ENCODE measurements at regions not wholly inside any gene's neighbourhood (a gene's known extent, or its start where the extent isn't known, plus 50 kb on each side); places are given as distances from the start of the nearest gene placed in this dataset.

- TF ChIP-seq, protein P1, sequence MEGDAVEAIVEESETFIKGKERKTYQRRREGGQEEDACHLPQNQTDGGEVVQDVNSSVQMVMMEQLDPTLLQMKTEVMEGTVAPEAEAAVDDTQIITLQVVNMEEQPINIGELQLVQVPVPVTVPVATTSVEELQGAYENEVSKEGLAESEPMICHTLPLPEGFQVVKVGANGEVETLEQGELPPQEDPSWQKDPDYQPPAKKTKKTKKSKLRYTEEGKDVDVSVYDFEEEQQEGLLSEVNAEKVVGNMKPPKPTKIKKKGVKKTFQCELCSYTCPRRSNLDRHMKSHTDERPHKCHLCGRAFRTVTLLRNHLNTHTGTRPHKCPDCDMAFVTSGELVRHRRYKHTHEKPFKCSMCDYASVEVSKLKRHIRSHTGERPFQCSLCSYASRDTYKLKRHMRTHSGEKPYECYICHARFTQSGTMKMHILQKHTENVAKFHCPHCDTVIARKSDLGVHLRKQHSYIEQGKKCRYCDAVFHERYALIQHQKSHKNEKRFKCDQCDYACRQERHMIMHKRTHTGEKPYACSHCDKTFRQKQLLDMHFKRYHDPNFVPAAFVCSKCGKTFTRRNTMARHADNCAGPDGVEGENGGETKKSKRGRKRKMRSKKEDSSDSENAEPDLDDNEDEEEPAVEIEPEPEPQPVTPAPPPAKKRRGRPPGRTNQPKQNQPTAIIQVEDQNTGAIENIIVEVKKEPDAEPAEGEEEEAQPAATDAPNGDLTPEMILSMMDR (IDR thresholded peaks at IDR 0.05; ENCODE audit: low read depth, low read length), result no peak
- TF ChIP-seq EZH2phosphoT487 (IDR thresholded peaks at IDR 0.05; ENCODE audit: low read depth), result no peak
Observed at GRCh38 chr12:60070552-60070951, 474.7 kb downstream of the SLC16A7 start.

All from OCI-LY3 (cell line).